Endothelial cell of umbilical vein (primary cell): ENCODE measurements at regions not wholly inside any gene's neighbourhood (a gene's known extent, or its start where the extent isn't known, plus 50 kb on each side); places are given as distances from the start of the nearest gene placed in this dataset.

Experiments used
- BruUV-seq: library from RNA; stranded (reverse); fragments of 400-500 nt; replicated peaks from 2 replicates; lab custom pipeline; 2021; lab: Mats Ljungman, UMichigan
- CTCF ChIA-PET: fragments of 300-600, 350-600 bp; sonication (Branson Sonifier 250); formaldehyde crosslinking; loops from one replicate; lab custom pipeline; 2021; ENCODE audit warnings: antibody characterized with exemption, inconsistent platforms; lab: Charles Lee
- POLR2A ChIA-PET: fragments of 300-600, 350-600 bp; sonication (Branson Sonifier 250); formaldehyde crosslinking; loops from one replicate; lab custom pipeline; 2021; ENCODE audit warnings: antibody characterized with exemption, inconsistent platforms; lab: Charles Lee
- DNase-seq: peaks from one replicate; pipeline ENCODE4 v3.0.0-alpha.2; 2011; ENCODE audit warnings: low read depth, low spot score
- FAIRE-seq: peaks from 2 replicates; lab custom pipeline; 2011; peaks lifted over from hg19 to GRCh38; lab: Jason Lieb, UNC
- H2AFZ ChIP-seq: 2 replicates; pipeline ENCODE4 v1.6.0; 2012; ENCODE audit warnings: low read depth, low read length, control low read depth, inconsistent platforms
- H3K27ac ChIP-seq: 2 replicates; pipeline ENCODE4 v1.5.1; 2011; ENCODE audit warnings: low read depth, mild to moderate bottlenecking, control low read depth, low read length, moderate library complexity; ENCODE audit not compliant: insufficient read depth
- H3K27me3 ChIP-seq, 2 experiments: 2 replicates each; pipeline versions ENCODE4 v1.6.0 to v1.6.1; 2011; ENCODE audit warnings: low read length in 2 of 2, mixed read lengths in 1 of 2; ENCODE audit not compliant: control insufficient read depth in 2 of 2, insufficient read depth in 2 of 2
- H3K36me3 ChIP-seq, 2 experiments: 2 replicates in 1 of 2; 3 replicates in 1 of 2; pipeline ENCODE4 v1.5.1; 2011; ENCODE audit warnings: low read length in 2 of 2, mild to moderate bottlenecking in 1 of 2, moderate library complexity in 1 of 2; ENCODE audit not compliant: control insufficient read depth in 2 of 2, insufficient read depth in 2 of 2; ENCODE audit errors: extremely low read depth in 1 of 2
- H3K4me1 ChIP-seq: 3 replicates; pipeline ENCODE4 v1.5.1; 2011; ENCODE audit warnings: mild to moderate bottlenecking, low read length; ENCODE audit not compliant: control insufficient read depth, insufficient read depth; ENCODE audit errors: extremely low read depth
- H3K4me2 ChIP-seq: 2 replicates; pipeline ENCODE4 v1.6.1; 2011; ENCODE audit warnings: low read length, control low read depth, mixed read lengths; ENCODE audit not compliant: insufficient read depth
- H3K4me3 ChIP-seq, 3 experiments: fragments of 200-600 bp in 1 of 3; sonication (generic), shearing (Covaris generic) in 1 of 3; replicated peaks in 1 of 3; 2 replicates each; pipeline ENCODE4 v1.5.1; 2011 to 2016; ENCODE audit warnings: control low read depth in 3 of 3, low read length in 3 of 3, mild to moderate bottlenecking in 2 of 3, inconsistent platforms in 1 of 3, low read depth in 1 of 3, moderate library complexity in 1 of 3; ENCODE audit not compliant: insufficient read depth in 1 of 3
- H3K79me2 ChIP-seq: 2 replicates; pipeline ENCODE4 v1.6.0; 2012; ENCODE audit warnings: low read length, inconsistent platforms; ENCODE audit not compliant: control insufficient read depth, insufficient read depth
- H3K9ac ChIP-seq: replicated peaks from 2 replicates; pipeline ENCODE3; 2011; ENCODE audit warnings: low read length, control low read depth; ENCODE audit not compliant: insufficient read depth; ENCODE audit errors: extremely low read depth
- H3K9me1 ChIP-seq: replicated peaks from 3 replicates; pipeline ENCODE4 v1.6.0; 2011; ENCODE audit warnings: mild to moderate bottlenecking, low read length; ENCODE audit not compliant: control insufficient read depth, insufficient read depth; ENCODE audit errors: extremely low read depth
- H3K9me3 ChIP-seq: replicated peaks from 2 replicates; pipeline ENCODE4 v1.5.1; 2012; ENCODE audit warnings: low read length, inconsistent platforms; ENCODE audit not compliant: control insufficient read depth, insufficient read depth
- H4K20me1 ChIP-seq: replicated peaks from 2 replicates; pipeline ENCODE3; 2011; ENCODE audit warnings: mild to moderate bottlenecking, low read length; ENCODE audit not compliant: control insufficient read depth, insufficient read depth; ENCODE audit errors: extremely low read depth
- CTCF ChIP-seq, 2 donors: IDR thresholded peaks; 1 replicate in 1 of 2; 2 replicates in 1 of 2; pipeline ENCODE4 v1.5.1; 2011; ENCODE audit warnings: low read length in 2 of 2, mild to moderate bottlenecking in 2 of 2, moderate library complexity in 2 of 2, control low read depth in 1 of 2, inconsistent platforms in 1 of 2, low read depth in 1 of 2; ENCODE audit not compliant: insufficient read depth in 1 of 2; ENCODE audit errors: extremely low read depth in 1 of 2
- EZH2 ChIP-seq: IDR thresholded peaks from 2 replicates; pipeline ENCODE4 v1.6.1; 2012; ENCODE audit warnings: borderline replicate concordance, low read depth, mild to moderate bottlenecking, moderate library complexity, low read length, inconsistent platforms; ENCODE audit not compliant: severe bottlenecking
- GATA2 ChIP-seq: IDR thresholded peaks from 2 replicates; pipeline ENCODE4 v1.7.0; 2011; ENCODE audit warnings: low read depth, mild to moderate bottlenecking, moderate library complexity, mixed read lengths, low read length; ENCODE audit not compliant: insufficient read length, insufficient read depth
- JUN ChIP-seq: IDR thresholded peaks from 2 replicates; pipeline ENCODE4 v1.6.1; 2011; ENCODE audit warnings: borderline replicate concordance, low read depth; ENCODE audit not compliant: insufficient read length, insufficient read depth
- MAX ChIP-seq: IDR thresholded peaks from 2 replicates; pipeline ENCODE4 v1.6.1; 2011; ENCODE audit not compliant: insufficient read depth, insufficient read length
- MYC ChIP-seq: IDR thresholded peaks from one replicate; pipeline ENCODE4 v1.6.1; 2011; ENCODE audit warnings: mild to moderate bottlenecking, low read depth, low read length
- POLR2A ChIP-seq: IDR thresholded peaks from 2 replicates; pipeline ENCODE4 v1.6.1; 2012; ENCODE audit warnings: low read depth, mild to moderate bottlenecking, control low read depth, low read length
- POLR2AphosphoS5 ChIP-seq: IDR thresholded peaks from 2 replicates; pipeline ENCODE4 v1.6.1; 2012; ENCODE audit warnings: low read depth, mild to moderate bottlenecking, control low read depth, low read length, moderate library complexity; ENCODE audit not compliant: insufficient read depth
- dilution Hi-C: fragments of 300-500 bp; cut with MboI; formaldehyde crosslinking; loops from one replicate; pipeline ENCODE4 v1.15.0; 2019; ENCODE audit warnings: low sequenced_read_pairs; ENCODE audit not compliant: extremely low pct_ligation_motif_present
- intact Hi-C: fragments of 100-400 bp; cut with micrococcal nuclease; formaldehyde crosslinking; loops from one replicate; pipeline ENCODE4 v1.10.0; 2022

GRCh38 chr3:40803311-40803710, 278.6 kb downstream of the ZNF621 start:
- ChIA-PET POLR2A (no interaction called here), CTCF (no interaction called here)
- Histone ChIP-seq H4K20me1 (no peaks in the 10 kb centered on the region), H3K27me3 (no peaks in the 10 kb centered on the region), H3K4me3 (no peak overlapping the region), H3K9ac (no peak overlapping the region), H3K9me1 (no peaks in the 10 kb centered on the region), H3K79me2 (no peaks in the 10 kb centered on the region), H3K27ac (no peak overlapping the region), H3K4me1 (no peaks in the 10 kb centered on the region), H3K9me3 (no peaks in the 10 kb centered on the region), H3K36me3 (no peaks in the 10 kb centered on the region), H2AFZ (no peak overlapping the region), H3K4me2 (no peak overlapping the region)
- FAIRE-seq (no peak), DNase-seq (no peak)
- no TSS peak for BruUV-seq
- no peak for TF ChIP-seq MAX
- TF ChIP-seq GATA2, result no peak
- no peak for TF ChIP-seq JUN
- TF ChIP-seq CTCF (IDR thresholded peaks at IDR 0.05; ENCODE audit: extremely low read depth in 1 of 2, insufficient read depth in 1 of 2, low read depth in 1 of 2, low read length in 2 of 2), result no peak
- no peak for TF ChIP-seq POLR2A
- TF ChIP-seq EZH2, result no peak
- no peak for TF ChIP-seq MYC
- intact Hi-C loops, result no loop called here
- dilution Hi-C loops, result no loop called here

GRCh38 chr3:40805456-40805855, 280.7 kb downstream of the ZNF621 start:
- Histone ChIP-seq H3K79me2 (no peaks in the 10 kb centered on the region), H3K27ac (no peak overlapping the region), H3K9ac (no peak overlapping the region), H4K20me1 (no peaks in the 10 kb centered on the region), H3K9me3 (no peaks in the 10 kb centered on the region), H3K27me3 (no peaks in the 10 kb centered on the region), H3K4me3 (no peak overlapping the region), H2AFZ (no peak overlapping the region), H3K9me1 (no peaks in the 10 kb centered on the region), H3K4me1 (no peaks in the 10 kb centered on the region), H3K36me3 (no peaks in the 10 kb centered on the region), H3K4me2 (no peak overlapping the region)
- dilution Hi-C loops (no loop called here), intact Hi-C loops (no loop called here)
- ChIA-PET POLR2A (no interaction called here), CTCF (no interaction called here)
- FAIRE-seq (no peak), DNase-seq (no peak)
- no TSS peak for BruUV-seq
- TF ChIP-seq EZH2 (no peak), POLR2AphosphoS5 (no peak), MYC (no peak), GATA2 (no peak), POLR2A (no peak), JUN (no peak), CTCF (IDR thresholded peaks at IDR 0.05; ENCODE audit: extremely low read depth in 1 of 2, insufficient read depth in 1 of 2, low read depth in 1 of 2, low read length in 2 of 2) (no peak)
